TTC549 (cell line): ENCODE measurements at regions not wholly inside any gene's neighbourhood (a gene's known extent, or its start where the extent isn't known, plus 50 kb on each side); places are given as distances from the start of the nearest gene placed in this dataset.
"Not testable (repeated sequence)": the region's sequence is repeated elsewhere in the genome, so short reads cannot be mapped to it uniquely, and the experiment has no call there.

ENCODE experiments used
- FAIRE-seq: peaks from 2 replicates; lab custom pipeline; 2012; peaks lifted over from hg19 to GRCh38; lab: Jason Lieb, UNC

DNA sequence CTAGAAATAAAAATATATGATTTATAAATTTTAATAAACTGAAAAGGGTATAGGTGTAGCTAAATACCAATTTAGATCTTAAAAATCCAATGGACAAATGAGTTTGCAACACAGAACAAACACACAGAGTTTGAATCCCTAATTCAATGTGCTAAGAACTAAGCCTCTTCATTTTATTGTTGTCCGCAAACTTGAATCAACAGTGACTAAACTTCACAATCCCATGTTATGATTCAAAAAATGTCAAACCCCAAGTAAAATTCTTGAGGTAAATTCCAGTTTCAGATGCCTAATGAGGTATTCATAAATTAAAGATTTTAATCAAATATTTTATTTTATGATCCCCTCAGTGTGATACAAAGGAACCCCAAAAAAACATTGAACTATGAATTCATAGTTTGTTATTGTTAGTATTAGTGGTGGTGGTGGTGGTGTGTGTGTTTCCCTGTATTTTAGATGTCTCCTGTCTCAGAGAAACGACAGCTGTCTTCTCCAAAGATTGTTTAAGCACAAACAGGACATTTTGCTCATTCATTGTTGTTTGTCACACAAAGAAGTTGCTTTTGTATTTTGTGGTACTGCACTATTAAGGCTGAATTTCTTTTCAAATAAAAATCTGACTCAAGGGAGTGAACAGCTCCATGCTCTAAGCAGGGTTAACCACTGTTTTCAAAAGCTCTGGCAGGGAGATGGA lies 259.8 kb downstream of the OSR1 start:
- no peak for FAIRE-seq

GRCh38 chr2:19089476-19089875 lies 268.9 kb downstream of the OSR1 start:
- FAIRE-seq: not testable (repeated sequence)

DNA sequence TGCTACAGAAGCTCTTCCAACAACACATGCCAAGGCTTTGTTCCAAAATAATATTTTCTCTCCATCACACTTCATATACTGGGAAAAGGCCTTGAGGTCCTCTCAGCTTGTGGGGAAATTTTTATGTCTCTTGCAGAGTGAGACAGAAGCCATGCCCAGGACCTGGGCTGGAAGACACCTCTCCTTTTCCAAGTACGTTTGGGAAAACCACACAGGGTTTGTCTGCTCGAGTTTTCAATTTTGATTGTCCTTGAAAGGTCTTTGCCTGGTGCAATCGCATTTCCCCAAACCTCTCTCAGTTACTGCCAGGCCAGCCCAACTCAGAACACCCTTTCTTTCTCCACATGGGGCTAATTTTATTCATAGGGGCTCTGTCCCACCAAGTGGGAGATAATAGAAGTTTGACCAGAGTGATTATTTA lies 272.2 kb downstream of the OSR1 start:
- no peak for FAIRE-seq

DNA sequence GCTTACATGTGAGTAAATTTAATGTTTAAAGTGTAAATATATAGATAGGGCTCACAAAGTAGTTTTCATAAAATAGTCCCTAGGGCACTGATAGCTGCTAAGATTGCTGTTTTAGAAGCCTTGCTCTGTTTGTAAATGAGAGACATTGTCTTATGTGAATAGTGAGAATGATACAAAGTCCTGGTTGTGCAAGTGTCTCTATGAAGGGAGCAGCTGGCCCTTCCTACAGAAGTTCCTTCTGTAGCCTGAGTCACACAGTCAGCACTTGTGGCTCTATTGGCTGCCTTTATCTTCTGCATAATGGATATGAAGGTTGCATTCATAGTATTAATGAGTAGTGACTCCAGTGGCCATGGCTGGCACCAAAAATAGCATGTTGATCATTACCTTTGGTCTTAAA lies 279.7 kb downstream of the OSR1 start:
- no peak for FAIRE-seq

GRCh38 chr2:19073522-19073921 lies 284.9 kb downstream of the OSR1 start:
- no peak for FAIRE-seq

DNA sequence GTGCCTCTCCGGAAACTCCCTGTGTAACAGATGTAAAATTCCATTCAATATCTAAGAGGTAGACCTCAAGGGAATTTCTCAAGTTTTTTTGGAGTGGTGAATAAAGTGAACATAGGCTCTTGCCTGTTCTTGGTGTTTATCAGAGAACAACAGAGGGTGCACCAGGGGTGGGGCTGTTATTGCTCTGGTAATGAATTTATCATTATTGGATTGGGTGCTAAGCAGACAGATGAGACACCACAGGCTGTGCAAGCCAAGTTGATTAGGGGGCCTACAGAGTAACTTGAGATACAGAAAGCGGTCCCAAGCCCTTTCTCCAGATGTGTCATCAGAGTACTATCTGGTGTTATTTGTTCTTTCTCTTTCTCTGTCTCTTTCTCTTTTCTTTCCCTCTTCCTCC lies 286.3 kb downstream of the OSR1 start:
- no peak for FAIRE-seq

- no peak for FAIRE-seq
Observed at GRCh38 chr2:19070886-19071285, 287.5 kb downstream of the OSR1 start.

- no peak for FAIRE-seq
Observed at GRCh38 chr2:19068206-19068605, 290.2 kb downstream of the OSR1 start.

GRCh38 chr2:19062370-19062769 lies 296.1 kb downstream of the OSR1 start:
- no peak for FAIRE-seq

GRCh38 chr2:19059076-19059475 lies 299.3 kb downstream of the OSR1 start:
- no peak for FAIRE-seq

- FAIRE-seq: no peak
Observed at GRCh38 chr2:19051203-19051831, 307.1 kb downstream of the OSR1 start.

GRCh38 chr2:19050354-19050753 lies 308.1 kb downstream of the OSR1 start:
- FAIRE-seq: no peak

GRCh38 chr2:19048593-19049266 lies 309.7 kb downstream of the OSR1 start:
- FAIRE-seq: no peak

DNA sequence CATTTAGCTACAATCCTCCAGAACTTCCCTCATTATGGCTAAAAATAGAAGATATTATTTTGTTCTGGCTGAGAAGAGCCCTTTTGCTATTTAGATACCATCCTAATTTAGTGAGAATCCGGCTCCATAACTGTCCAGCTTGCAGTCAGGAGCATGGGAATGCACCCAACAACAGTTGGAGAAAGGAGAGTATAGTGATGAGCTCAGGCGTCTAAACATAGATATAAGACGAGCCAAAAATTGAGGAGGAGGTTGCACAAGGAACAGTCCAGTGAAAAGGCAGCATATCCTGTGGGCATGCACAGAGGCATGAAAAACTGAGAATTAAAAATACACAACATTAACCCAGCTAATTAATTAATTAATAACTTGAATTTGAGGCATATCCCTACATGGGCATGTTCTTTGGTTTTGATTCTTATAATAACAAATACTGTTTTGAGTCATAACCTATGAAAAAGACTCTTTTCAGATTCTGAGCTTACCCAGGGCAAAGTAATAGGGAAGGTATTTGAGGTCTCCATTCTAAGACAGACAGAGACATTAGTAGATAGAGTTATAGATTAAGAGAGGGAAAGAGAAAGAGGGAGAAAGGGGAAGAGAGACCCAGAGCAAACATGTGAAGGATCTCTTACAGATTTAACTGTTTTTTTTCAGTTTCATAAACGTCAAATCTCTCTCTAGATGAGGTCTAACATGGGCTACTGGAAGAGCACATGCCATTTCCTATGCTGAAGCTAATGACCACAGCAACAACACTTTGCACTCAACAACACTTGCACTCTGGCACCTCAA lies 311.2 kb downstream of the OSR1 start:
- no peak for FAIRE-seq

DNA sequence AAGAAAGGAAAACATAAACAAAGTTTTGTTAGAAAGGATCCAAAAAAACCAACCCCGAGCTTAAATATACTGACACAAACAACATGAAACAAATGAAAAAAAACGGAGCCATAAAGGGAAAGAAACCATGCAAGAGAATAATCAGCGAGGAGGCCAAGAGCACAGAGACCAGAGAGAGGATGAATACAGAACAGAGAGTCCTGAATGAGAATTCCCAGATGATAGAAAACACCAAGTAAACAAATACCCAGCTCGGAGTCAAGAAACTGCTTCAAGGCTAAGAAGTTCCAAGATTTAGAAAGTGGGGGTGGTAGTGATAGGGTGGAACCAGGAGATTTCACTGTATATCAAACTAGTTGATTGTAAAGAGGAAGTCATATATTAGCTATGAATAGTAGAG lies 313.3 kb downstream of the OSR1 start:
- no peak for FAIRE-seq

- no peak for FAIRE-seq
Observed at GRCh38 chr2:19043893-19044292, 314.5 kb downstream of the OSR1 start.

DNA sequence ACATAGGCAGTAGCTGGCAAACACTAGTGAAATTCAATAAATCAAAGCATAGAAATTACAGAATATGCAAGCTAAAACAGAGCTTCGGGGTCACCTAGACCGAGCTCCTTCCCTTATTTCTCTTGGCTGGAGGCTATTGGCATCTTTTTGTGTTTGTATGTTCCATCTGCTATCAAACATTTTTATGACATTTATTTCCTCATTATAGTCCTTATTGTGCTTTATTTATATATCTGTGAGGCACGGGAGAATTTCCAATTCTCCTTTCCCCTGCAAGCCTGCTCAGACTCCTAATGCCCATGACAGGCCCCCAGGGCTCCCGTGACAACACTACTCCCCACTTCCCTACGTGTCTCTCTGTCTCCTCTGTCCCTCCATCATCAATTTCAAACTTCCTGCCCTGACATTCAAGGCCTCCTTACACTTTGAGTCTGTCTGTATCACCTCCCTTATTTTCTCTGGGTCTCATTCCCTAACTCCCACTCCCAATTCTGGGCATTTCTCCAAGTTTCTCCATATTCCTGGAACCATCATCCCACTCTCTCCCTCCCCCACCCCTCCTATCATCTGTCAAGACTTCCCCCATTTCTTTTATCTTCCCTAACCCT lies 316.9 kb downstream of the OSR1 start:
- FAIRE-seq: no peak

GRCh38 chr2:19038071-19039015 lies 320.1 kb downstream of the OSR1 start:
- FAIRE-seq: no peak

DNA sequence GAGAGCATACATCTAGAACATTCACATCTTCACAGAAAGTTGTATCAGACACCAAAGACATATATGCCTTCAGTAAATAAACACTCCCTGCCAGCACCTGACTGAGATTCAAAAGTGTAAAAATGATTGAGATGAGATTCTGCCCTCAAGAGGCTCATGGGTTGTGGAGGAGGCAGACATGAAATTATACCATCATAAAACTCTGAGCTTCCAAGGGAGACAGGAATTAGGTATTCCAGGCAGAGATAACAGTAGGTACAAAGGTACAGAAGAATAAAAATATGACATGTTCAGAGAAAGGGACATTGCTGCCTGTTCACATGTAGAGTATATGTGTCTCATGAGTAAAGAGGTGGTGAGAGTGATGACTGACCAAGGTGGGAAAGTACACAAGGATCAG lies 322.3 kb downstream of the OSR1 start:
- no peak for FAIRE-seq

DNA sequence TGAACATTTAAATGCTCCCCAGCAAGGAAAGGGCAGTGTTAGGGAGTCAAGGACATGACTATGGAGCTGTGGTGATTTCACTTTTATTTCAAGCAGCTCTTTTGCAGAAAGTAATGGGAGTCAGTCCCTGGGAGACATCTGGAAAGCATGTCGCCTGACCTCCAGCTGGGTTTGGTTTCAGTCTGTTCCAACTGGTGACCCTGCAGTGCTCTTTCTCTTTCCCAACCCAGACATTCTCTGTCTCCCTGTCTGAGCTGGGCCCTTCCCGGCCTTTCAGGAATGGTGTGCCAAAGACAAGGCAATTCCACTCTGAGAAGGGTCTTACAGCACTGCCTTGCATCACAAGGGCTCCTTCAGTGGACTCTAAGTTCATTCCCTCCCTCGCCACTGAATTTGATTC lies 323.2 kb downstream of the OSR1 start:
- FAIRE-seq: no peak

GRCh38 chr2:19033240-19033639 lies 325.2 kb downstream of the OSR1 start:
- no peak for FAIRE-seq
